Neural cell (in vitro differentiated cells): ENCODE measurements at regions not wholly inside any gene's neighbourhood (a gene's known extent, or its start where the extent isn't known, plus 50 kb on each side); places are given as distances from the start of the nearest gene placed in this dataset.
A peak's percentile ranks its signal among the peaks of the same experiment; 100 is the strongest.

ENCODE experiments used
- H2AFZ ChIP-seq: fragments of 200-600, 300-800 bp; sonication (generic), shearing (Covaris generic); 2 replicates; pipeline ENCODE4 v1.6.0; 2014; ENCODE audit warnings: low read depth, mild to moderate bottlenecking, antibody characterized with exemption, low read length, moderate library complexity
- H3F3A ChIP-seq: fragments of 200-600 bp; shearing (Covaris generic); 2 replicates; pipeline ENCODE4 v1.6.1; 2016; ENCODE audit warnings: mild to moderate bottlenecking, moderate library complexity, mixed read lengths, antibody characterized with exemption, low read length; ENCODE audit not compliant: insufficient read depth, poor library complexity, severe bottlenecking
- H3K27ac ChIP-seq: fragments of 200-600, 300-800 bp; sonication (generic), shearing (Covaris generic); 2 replicates; pipeline ENCODE4 v1.5.1; 2014; ENCODE audit warnings: mild to moderate bottlenecking, low read length, moderate library complexity
- H3K27me3 ChIP-seq: fragments of 300-800, 200-600 bp; sonication (generic), shearing (Covaris generic); 2 replicates; pipeline ENCODE4 v1.6.0; 2014; ENCODE audit warnings: mild to moderate bottlenecking, low read depth, low read length, moderate library complexity; ENCODE audit not compliant: insufficient read depth
- H3K36me3 ChIP-seq: fragments of 300-800, 200-600 bp; sonication (generic), shearing (Covaris generic); 2 replicates; pipeline ENCODE4 v1.5.1; 2014; ENCODE audit warnings: mild to moderate bottlenecking, antibody characterized with exemption, low read length, moderate library complexity; ENCODE audit not compliant: insufficient read depth
- H3K4me2 ChIP-seq: fragments of 300-800, 200-600 bp; sonication (generic), shearing (Covaris generic); 2 replicates; pipeline ENCODE4 v1.6.0; 2014; ENCODE audit warnings: mild to moderate bottlenecking, low read length
- H3K4me3 ChIP-seq: fragments of 300-800, 200-600 bp; sonication (generic), shearing (Covaris generic); 2 replicates; pipeline ENCODE4 v1.5.1; 2014; ENCODE audit warnings: mild to moderate bottlenecking, low read length, moderate library complexity
- H3K79me2 ChIP-seq: fragments of 200-600 bp; shearing (Covaris generic); replicated peaks from 2 replicates; pipeline ENCODE4 v1.6.0; 2014; ENCODE audit warnings: mild to moderate bottlenecking, low read length, moderate library complexity; ENCODE audit not compliant: insufficient read depth
- H3K9ac ChIP-seq: fragments of 300-800, 200-600 bp; sonication (generic), shearing (Covaris generic); 2 replicates; pipeline ENCODE4 v1.6.1; 2016; ENCODE audit warnings: mild to moderate bottlenecking, low read length, mixed read lengths
- H3K9me2 ChIP-seq: fragments of 200-600 bp; shearing (Covaris generic); 2 replicates; pipeline ENCODE4 v1.6.1; 2016; ENCODE audit warnings: mild to moderate bottlenecking, low read length, mixed read lengths; ENCODE audit not compliant: insufficient read depth
- H3K9me3 ChIP-seq: fragments of 200-600, 300-800 bp; sonication (generic), shearing (Covaris generic); 2 replicates; pipeline ENCODE4 v1.6.1; 2016; ENCODE audit warnings: mild to moderate bottlenecking, mixed run types, low read length, moderate library complexity, mixed read lengths
- H4K20me1 ChIP-seq: fragments of 200-600 bp; shearing (Covaris generic); 2 replicates; pipeline ENCODE4 v1.6.1; 2016; ENCODE audit warnings: mild to moderate bottlenecking, mixed run types; ENCODE audit not compliant: insufficient read depth
- EP300 ChIP-seq: fragments of 450-650 bp; conservative IDR thresholded peaks from 2 replicates; pipeline ENCODE4 v1.6.1; 2014; ENCODE audit warnings: antibody characterized with exemption, mild to moderate bottlenecking, moderate library complexity; ENCODE audit not compliant: poor library complexity, severe bottlenecking
- EZH2 ChIP-seq: fragments of 200-600, 300-800 bp; shearing (Covaris generic), sonication (generic); IDR thresholded peaks from 2 replicates; pipeline ENCODE4 v1.6.1; 2014; ENCODE audit warnings: antibody characterized with exemption, low read length, borderline replicate concordance, mild to moderate bottlenecking; ENCODE audit not compliant: insufficient read depth, poor library complexity, severe bottlenecking
- MXI1 ChIP-seq: fragments of 450-650 bp; conservative IDR thresholded peaks from 2 replicates; pipeline ENCODE4 v1.6.1; 2014; ENCODE audit warnings: antibody characterized with exemption, mild to moderate bottlenecking; ENCODE audit not compliant: poor library complexity, severe bottlenecking
- POLR2AphosphoS5 ChIP-seq: IDR thresholded peaks from 2 replicates; pipeline ENCODE4 v1.6.1; 2012
- RAD21 ChIP-seq: fragments of 450-650 bp; conservative IDR thresholded peaks from 2 replicates; pipeline ENCODE4 v1.6.1; 2014; ENCODE audit warnings: antibody characterized with exemption, mild to moderate bottlenecking, moderate library complexity
- REST ChIP-seq: IDR thresholded peaks from 2 replicates; pipeline ENCODE4 v1.6.1; 2012; ENCODE audit warnings: borderline replicate concordance
- SMC3 ChIP-seq: fragments of 450-650 bp; conservative IDR thresholded peaks from 2 replicates; pipeline ENCODE4 v1.6.1; 2014; ENCODE audit warnings: antibody characterized with exemption, mild to moderate bottlenecking, moderate library complexity; ENCODE audit not compliant: poor library complexity
- TAF1 ChIP-seq: IDR thresholded peaks from 2 replicates; pipeline ENCODE4 v1.6.1; 2012; ENCODE audit warnings: low read depth
- TF ChIP-seq, protein P1 (sequence below): fragments of 450-650 bp; IDR thresholded peaks from 2 replicates; pipeline ENCODE4 v1.5.1; 2014; ENCODE audit warnings: antibody characterized with exemption, mild to moderate bottlenecking, moderate library complexity; ENCODE audit not compliant: poor library complexity, severe bottlenecking

GRCh38 chr18:39972521-39972920 lies 1982.5 kb upstream of the PIK3C3 start:
- H3K27ac ChIP-seq: no peak overlapping the region

DNA sequence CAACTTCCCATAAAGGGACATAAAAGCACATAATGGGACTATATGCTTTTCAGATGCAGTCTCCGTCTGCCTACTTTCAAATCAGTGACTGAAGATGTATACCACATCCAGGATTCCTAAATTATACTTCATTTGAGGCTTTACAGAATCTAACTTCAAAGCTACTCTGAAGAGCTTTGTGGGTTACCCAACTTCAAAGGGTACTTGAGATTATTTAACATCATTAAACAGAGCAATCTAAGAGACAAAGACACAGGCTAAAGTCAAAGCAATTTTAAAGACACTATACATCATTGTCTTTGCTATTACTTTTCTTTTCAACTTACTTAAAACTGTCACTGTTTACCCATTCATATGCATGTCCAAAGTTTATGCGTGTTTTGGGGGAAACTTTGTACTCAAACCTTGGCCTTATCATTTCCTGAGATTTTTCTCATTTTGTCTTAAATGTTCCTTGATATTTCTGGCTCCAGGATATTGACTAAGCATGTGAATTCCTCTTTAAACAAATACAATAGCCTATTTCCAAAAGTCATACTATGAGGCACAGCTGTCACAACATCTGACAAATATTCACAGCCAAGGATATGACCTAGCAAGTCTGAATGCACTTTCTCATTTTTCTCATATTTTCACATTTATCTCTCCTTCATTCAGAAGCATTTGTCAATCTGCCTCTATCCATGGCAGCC lies 1985.1 kb upstream of the PIK3C3 start:
- no peak overlapping the region for H3K9ac ChIP-seq
- no peaks in the 10 kb centered on the region for H3K36me3 ChIP-seq
- no peaks in the 10 kb centered on the region for H3K9me2 ChIP-seq
- TF ChIP-seq EP300 (peak; percentile 68), REST (no peak), RAD21 (no peak), MXI1 (no peak), POLR2AphosphoS5 (peak; percentile 24)
- no peak overlapping the region for H3K4me2 ChIP-seq
- no peak overlapping the region for H2AFZ ChIP-seq
- no peaks in the 10 kb centered on the region for H3K27me3 ChIP-seq
- H3K9me3 ChIP-seq: no peaks in the 10 kb centered on the region
- no peak overlapping the region for H3K4me3 ChIP-seq
- H3F3A ChIP-seq: no peaks in the 10 kb centered on the region
- H3K79me2 ChIP-seq: no peaks in the 10 kb centered on the region
- no peaks in the 10 kb centered on the region for H4K20me1 ChIP-seq
- no peak overlapping the region for H3K27ac ChIP-seq

More at GRCh38 chr18:39972521-39972920, 1982.5 kb upstream of the PIK3C3 start:
- Histone ChIP-seq H3K9ac (no peak overlapping the region), H3K9me2 (no peaks in the 10 kb centered on the region), H3K27me3 (no peaks in the 10 kb centered on the region), H3F3A (no peaks in the 10 kb centered on the region), H3K79me2 (no peaks in the 10 kb centered on the region), H2AFZ (no peak overlapping the region), H3K4me2 (no peak overlapping the region), H4K20me1 (no peaks in the 10 kb centered on the region), H3K9me3 (no peaks in the 10 kb centered on the region), H3K36me3 (no peaks in the 10 kb centered on the region), H3K4me3 (no peak overlapping the region)
- TF ChIP-seq REST (no peak), SMC3 (no peak), RAD21 (no peak), TAF1 (no peak), MXI1 (no peak), EP300 (no peak), EZH2 (no peak)
- TF ChIP-seq, protein P1, sequence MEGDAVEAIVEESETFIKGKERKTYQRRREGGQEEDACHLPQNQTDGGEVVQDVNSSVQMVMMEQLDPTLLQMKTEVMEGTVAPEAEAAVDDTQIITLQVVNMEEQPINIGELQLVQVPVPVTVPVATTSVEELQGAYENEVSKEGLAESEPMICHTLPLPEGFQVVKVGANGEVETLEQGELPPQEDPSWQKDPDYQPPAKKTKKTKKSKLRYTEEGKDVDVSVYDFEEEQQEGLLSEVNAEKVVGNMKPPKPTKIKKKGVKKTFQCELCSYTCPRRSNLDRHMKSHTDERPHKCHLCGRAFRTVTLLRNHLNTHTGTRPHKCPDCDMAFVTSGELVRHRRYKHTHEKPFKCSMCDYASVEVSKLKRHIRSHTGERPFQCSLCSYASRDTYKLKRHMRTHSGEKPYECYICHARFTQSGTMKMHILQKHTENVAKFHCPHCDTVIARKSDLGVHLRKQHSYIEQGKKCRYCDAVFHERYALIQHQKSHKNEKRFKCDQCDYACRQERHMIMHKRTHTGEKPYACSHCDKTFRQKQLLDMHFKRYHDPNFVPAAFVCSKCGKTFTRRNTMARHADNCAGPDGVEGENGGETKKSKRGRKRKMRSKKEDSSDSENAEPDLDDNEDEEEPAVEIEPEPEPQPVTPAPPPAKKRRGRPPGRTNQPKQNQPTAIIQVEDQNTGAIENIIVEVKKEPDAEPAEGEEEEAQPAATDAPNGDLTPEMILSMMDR: no peak
